Ramos (cell line): ENCODE measurements at regions not wholly inside any gene's neighbourhood (a gene's known extent, or its start where the extent isn't known, plus 50 kb on each side); places are given as distances from the start of the nearest gene placed in this dataset.

Source experiments
- in situ Hi-C: fragments of 300-500 bp; cut with MboI; formaldehyde crosslinking; loops from one replicate; pipeline ENCODE4 v1.14.3; 2022; ENCODE audit warnings: low sequenced_read_pairs; ENCODE audit not compliant: unreplicated experiment

DNA sequence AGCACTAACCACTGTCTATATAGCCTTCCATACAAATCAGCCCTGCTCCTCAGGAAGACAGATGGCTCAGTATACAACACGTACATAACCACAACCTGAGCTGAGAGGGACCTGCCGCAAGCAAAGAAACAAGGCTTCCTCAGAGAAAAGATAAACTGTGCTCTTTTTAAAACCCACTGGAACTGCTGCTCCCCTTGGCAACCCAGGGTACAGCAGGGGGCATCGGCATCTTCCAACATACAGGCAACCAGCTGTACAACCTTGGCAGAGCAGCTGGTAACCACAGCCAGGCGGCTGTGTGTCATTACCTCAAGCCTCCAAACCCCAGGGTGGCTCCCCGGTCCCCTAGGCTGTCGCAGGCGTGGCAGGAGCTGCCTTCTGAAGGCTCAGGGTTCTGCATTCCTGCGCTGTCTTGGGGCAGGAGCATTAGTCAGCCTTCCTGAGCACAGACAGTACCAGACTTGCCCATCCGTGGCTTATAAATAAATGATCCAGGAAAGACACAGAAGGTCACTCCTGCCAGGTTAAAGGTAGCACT lies 249.5 kb downstream of the ADGRG6 start:
- in situ Hi-C loops, result no loop called here

DNA sequence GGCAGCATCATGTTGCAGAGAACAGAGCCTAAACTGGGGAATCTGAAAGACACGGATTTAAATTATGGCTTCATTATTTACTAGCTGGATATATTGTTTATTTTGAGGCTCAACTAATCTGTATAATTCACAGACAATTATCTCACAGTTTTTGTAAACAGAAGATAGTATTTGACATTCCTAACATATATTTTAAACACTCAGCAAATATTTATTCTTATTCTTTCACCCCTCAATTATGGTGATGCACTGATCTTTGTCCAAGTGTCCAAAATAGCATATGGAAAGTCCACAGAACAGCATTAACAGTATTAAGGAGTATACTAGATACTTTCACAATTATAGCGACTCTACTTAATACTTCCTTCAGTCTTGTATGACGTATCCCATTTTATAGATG lies 257.0 kb downstream of the ADGRG6 start:
- in situ Hi-C loops, result no loop called here

DNA sequence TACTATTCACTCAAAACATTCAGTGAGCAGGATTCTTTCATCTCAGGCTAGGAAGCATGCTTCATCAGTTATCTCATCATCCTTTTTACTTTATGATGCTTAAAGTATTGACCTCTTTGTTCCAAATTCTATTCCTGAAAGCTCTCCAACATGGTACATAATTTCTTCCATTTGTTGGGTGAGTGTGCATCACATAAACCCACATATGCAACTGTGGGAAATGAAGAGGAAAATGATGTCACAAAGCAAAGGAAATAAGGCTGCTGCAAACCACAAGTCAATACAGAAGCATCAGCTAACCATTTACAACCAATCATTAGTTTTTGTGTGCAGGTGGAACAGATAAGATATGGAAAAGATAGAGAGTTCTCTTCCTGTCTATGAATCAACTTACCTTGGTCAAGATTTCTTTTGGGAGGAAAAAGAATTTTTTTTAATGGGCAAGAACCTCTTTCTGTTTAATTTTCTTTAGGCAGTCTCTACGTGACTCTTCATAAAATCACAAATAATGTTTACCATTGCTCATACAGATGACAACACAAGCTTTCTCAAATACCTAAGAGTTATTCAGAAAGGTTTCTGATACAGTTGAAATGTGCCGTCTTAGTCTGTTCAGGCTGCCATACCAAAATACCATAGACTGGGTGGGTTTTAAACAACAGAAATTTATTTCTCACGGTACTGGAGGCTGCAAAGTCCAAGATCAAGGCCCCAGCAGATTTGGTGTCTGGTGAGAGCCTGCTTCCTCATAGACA lies 259.9 kb downstream of the ADGRG6 start:
- in situ Hi-C loops, result no loop called here

DNA sequence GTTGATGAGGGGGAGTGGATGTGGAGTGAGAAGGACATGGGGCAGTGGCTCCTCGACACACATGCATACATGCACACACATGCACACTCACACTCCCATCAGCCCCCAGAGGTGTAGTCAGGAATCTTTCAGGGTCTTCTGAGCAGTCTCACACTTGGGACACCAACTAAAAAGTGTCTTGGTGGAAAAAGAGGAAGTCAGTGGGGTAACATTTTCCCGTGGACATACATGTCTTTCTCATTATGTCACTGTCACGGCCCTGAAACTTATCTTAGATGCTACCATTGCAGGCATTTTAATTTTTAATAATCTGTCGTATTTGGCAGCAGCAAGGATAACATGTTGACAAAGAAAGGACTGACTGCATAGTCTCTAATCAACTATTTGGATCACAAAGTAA lies 261.1 kb downstream of the ADGRG6 start:
- in situ Hi-C loops, result no loop called here

DNA sequence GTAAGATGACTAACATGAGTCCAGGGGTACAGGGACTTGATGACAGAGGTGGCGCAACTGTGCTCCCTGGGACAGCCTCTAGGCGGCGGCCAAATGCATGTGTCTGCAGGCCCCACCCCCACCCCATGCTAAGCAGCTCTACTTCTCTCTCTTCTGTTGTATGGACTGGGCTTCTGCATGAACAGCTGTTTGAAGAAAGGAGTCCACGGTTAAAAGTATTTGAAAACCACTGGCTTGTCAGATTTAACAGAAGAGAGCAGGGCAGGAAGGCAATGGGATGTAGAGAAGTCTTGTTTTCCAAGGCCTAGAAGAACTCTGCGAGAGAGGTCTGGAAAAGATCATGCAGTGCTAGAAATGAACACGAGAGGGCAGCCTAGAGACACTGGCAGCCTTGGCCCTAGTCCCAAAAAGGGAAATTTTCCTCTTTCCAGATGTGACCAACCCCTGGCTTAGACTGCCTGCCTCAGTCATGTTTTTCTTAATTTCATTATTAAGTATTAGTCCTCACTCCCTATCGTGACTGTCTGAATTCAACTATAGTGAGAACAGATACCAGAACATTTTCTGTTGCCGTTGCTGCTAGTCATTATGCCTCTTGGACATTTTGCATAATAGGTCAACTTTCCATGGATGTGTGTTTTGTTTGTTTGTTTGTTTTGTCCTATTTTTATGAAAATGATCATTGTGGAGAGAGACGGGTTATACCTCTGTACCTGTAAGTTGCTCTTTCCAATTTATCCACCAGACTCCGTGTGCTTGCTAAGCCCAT lies 265.0 kb downstream of the ADGRG6 start:
- in situ Hi-C loops, result no loop called here

DNA sequence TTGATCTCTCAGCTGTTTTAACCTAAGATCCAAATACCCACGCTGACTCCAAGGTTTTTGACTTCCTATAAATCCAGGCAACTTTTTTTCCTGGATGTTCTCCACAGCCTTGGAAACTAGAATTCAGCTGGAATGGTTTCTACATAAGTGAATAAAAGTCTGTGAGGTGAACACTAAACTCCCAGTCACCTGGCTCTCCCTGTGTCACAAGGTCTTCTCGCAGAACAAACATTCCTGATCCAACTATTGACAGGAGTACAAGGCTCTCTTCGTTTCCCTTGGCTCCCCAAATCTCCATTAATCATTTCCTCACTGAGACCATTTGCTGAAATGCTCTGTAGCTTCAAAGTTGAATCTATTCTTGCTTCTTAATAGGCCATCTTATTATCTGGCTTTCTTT lies 265.7 kb downstream of the ADGRG6 start:
- in situ Hi-C loops, result no loop called here

DNA sequence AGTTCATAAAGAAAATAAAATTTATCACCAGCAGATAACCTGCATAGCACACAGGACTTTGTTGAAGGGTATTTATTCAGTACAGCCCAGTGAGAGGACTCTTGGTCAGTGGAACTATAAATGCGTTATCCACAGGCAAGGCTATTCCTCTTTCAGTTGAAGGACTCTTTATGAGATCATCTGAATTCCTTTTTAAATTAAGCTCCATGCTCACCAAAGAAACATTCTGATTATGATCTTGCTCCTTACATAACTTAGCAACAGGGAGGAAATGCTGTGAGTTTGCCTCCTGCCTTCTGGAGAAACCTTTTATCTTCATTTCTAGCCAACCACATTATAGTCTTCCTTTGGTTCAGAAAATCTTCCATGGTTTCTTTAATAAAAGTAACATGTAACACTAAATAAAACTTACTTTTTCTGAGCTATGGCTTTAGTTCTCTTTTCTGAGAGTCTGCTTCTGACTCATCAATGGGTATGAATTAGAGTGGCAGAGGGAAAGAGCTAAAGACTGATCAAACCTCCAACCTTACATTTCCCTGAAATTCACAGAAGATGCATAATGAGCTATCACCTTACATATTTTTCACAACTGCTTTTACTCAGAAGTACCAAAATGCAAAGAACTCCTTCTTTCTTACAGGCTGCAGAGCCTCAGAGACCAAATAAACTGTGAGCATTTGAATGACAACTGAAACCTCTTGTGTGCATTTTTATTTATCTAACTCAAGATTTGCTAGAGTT lies 267.2 kb downstream of the ADGRG6 start:
- in situ Hi-C loops, result no loop called here

DNA sequence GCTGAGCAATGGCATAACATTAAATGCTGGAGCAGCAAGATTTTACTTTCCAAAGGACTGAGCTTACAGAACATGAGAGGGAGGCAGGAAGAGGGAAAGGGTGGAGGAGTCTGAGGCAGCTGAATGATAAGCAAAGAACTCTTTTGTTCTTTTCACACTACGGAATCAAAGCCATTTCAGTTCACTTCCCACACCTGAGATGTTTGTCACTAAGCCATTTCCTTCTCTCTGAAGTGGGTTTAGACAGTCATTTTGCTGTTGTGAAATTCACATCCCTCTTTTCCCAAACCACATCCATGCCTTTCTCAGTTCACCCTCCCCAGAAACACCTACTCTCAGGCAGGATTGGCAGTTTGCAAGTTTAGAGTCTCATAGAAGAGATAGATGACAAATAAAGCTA lies 267.9 kb downstream of the ADGRG6 start:
- in situ Hi-C loops, result no loop called here

DNA sequence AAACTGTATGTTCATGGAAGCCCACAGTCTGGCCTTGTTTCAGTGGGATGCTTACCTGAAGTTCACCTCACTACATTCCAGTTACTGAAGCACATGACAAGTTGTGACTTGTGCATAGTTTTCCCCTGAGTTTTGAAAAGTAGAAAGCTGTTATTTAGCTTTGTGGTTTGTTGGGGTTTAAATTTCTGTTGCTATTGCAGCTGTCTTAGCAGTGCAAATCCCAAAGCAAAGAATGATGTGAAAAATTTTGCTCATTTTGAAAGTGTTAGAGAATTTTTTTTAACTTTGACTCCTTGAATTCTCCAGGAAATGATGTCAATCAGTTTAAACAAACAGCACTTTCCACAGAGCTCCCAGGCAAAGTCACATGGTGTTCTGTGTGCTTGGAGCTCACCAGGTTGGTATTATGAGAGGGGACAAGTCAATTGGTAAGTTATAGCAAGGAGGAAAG lies 268.4 kb downstream of the ADGRG6 start:
- in situ Hi-C loops, result no loop called here

DNA sequence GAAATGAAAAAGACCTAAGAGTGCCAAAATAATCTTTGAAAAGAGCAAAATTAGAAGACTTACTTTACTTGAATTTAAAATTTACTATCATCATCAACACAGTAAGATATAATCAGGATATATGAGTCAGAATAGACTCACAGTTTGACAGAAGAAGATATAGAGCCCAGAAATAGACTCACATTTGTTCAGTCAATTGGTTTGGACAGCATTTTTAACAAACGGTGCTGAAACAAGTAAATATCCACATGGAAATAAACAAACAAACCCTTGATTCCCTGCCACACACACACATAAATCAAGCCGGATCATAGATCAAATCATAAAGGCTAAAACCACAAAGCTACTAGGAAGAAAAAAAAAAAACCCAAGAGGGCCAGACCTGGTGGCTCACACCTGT lies 291.1 kb downstream of the ADGRG6 start:
- in situ Hi-C loops, result no loop called here

DNA sequence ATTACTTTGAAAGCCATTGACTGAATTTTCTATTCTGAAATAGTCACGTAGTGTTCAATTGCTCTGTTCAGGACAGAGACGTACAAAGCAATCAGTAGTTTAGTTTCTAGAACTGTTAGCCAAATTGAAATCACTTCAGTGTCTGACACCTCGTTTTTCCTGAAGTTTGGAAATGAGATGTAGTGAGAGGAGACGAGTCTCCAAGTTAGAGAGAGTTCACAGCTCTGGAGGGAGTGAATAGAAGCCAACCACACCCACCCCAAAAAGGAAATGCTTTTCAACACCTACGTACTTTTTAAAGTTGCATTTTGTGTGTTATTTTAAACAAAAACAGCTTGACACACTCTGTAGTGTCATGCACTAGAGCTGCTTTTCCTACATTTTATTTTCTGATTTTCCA lies 296.0 kb downstream of the ADGRG6 start:
- in situ Hi-C loops, result no loop called here

DNA sequence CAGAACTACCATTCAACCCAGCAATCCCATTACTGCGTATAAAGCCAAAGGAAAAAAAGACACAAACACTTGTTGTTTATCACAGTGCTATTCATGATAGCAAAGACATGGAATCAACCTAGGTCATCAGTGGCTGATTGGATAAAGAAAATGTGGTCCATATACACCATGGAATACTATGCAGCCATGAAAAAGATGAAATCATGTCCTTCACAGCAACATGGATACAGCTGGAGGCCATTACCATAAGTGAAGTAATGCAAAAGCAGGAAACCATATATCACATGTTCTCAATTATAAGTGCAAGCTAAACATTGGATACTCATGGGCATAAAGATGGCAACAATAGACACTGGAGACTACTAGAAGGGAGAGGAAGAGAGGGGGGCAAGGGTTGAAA lies 299.6 kb downstream of the ADGRG6 start:
- in situ Hi-C loops, result no loop called here

DNA sequence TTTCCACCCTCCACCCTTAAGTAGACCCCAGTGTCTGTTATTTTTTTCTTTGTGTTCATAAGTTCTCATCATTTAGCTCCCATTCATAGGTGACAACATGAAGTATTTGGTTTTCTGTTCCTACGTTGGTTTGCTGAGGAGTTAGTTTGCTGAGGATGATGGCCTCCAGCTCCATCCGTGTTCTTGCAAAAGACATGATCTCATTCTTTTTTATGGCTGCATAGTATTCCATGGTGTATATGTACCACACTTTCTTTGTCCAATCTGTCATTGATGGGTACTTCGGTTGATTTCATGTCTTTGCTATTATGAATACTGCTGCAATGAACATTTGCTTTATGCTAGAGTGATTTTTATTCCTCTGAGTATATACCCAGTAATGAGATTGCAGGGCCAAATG lies 301.2 kb downstream of the ADGRG6 start:
- in situ Hi-C loops, result no loop called here

DNA sequence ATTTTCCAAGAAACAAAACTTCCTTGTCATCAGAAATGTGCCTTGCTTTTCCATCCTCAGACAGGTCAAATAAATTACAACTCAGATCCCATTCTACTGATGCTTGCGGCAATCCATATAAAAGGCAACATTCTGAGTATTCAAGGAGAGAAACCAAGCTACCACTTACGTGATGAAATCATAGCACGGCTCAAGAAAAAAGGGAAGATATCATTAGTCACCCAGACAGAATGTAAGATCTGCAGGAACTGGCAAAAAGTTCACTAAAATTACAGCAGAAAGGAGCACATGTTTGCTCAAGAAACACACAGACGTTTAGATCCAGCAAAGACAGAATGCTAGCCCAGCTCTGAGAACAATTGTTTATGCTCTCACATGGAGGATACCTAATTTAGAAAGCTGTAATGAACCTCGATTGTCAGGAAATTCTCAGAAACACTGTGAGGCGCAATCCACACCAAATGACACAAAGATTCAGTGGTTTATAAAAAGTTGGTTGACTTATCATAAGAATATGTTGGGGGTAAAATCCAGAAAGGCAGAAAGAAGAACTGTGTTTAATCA lies 304.2 kb downstream of the ADGRG6 start:
- in situ Hi-C loops, result no loop called here

DNA sequence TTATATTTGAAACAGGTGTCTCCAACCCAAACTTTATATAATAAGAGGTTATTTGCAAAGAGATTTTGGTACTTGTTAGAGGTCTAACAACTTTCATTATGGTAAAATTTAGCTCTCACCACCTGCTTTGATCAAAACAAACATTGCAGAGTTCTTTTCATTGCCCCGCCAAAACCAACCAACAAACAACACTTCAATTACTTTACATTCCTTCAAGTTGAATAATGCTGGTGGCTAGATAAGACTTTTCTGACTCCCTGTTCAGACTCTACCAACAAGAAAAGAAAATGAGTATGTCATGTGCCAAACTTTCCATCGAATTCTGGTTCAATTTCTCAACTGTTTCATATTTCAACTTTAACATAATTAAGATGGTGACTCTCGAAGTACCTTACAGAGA lies 311.1 kb downstream of the ADGRG6 start:
- in situ Hi-C loops, result no loop called here

DNA sequence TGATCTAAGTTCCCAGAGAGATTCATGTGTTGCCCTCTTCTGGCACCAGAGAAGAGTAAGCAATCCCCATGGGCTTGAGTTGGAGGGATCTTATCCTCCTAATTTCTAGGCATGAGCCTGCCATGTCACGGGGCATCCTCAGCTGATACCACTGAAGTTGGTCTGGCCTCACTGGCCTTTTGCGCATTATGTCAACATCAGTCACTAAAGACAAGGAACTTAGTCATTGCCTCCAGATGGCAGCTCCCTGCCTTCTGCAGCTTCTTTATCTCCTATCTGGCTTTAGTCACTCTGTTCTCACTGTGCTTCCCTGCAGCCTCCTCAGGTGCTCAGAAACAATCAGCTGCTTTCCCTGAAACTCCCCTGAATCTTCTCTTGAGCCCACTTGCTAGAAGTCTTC lies 312.2 kb downstream of the ADGRG6 start:
- in situ Hi-C loops, result no loop called here

DNA sequence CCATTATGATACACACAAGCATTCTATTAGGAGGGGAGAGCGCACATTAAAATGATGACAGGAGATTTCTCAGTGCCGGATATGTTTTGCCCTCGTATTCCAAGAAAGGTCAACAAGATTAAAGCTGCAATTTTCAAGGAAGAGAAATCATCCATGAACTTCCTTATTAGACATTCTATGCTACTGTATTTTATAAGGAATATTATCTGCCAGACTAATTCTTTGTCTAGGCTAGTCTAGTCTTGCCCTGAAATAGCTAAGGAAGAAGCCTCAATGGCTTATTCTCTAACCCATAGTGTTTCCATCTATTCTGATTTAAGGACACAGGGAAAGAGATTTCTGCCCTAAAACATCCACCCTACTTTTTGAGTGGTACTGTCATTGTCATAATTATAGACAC lies 315.4 kb downstream of the ADGRG6 start:
- in situ Hi-C loops, result no loop called here

DNA sequence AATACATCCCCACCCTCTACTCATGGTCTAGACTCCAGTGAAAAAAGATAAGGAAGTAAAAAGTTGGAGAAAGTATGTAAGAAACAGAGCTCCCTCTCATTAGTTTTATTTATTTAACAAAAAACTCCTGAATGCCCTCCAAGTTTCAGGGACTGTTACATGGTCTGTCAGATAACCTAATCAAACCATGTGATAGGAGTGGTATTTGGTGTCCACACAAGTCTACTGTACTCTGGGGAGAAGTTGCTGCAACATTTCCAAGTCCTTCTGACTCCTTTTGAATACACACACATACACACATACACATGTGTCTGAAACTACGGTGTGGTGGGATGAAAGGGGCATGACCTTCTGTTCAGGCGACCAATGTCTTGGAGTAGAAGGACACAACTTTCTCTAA lies 320.0 kb downstream of the ADGRG6 start:
- in situ Hi-C loops, result no loop called here

DNA sequence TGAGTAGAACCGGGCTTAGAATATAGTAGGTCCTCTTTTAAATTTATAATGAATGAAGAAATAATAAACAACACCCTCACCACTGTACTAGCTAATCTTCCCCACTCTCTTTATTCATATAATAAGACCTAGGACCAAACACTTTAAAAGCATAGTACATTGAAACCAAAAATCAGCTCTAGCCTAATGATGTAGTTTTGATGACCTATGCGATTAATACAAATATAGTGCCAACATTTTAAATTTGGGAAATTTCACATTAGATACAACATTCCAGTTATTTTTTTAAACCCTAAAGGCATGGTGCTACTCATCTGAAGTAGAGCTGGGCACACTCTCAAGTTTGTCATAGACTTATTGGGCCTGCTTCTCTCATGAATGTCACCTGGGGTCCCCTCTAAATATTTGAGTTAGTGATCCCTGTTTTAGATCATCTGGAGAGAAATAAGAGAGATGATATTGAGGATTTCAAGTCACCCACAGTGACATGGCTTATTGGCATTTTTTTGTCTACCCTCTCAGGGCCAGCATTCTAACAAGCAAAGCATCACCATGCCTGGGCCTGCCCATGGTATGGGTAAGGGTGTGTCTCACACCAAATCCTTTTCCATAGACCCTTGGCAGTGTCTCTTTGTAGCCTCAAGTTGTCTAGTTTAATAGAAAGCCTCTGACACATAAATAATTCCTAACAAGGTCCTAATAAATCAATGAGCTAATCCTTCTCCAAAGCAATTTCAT lies 319.8 kb downstream of the HIVEP2 start:
- in situ Hi-C loops, result no loop called here

DNA sequence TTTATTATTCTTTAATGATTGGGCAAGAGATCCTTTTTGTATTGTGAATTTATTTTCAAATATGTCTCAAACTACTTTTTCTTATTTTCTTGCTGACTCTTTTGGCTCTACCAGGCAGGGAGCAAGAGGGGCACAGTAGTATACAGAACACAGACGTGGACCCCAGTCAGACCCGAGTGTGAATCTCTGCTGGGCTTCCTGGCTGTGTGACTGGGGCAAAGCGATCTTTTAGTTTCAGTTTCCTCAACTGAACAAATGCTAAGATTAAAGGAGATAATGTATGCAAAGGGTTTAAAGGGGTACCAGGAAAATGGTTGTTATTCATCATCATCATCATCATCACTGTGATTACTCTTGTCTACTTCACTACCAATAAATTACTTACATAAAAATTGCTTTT lies 317.5 kb downstream of the HIVEP2 start:
- in situ Hi-C loops, result no loop called here
